A673 (cell line): ENCODE measurements at regions not wholly inside any gene's neighbourhood (a gene's known extent, or its start where the extent isn't known, plus 50 kb on each side); places are given as distances from the start of the nearest gene placed in this dataset.

Source experiments
- BruUV-seq: library from RNA; stranded (reverse); fragments of 400-500 nt; replicated peaks from 2 replicates; lab custom pipeline; 2021; lab: Mats Ljungman, UMichigan
- CTCF ChIA-PET: fragments of 300-600 bp; sonication (Branson Sonifier 250); formaldehyde crosslinking; loops from one replicate; lab custom pipeline; 2022; ENCODE audit warnings: antibody characterized with exemption; lab: Charles Lee
- POLR2A ChIA-PET: fragments of 300-600 bp; sonication (Branson Sonifier 250); formaldehyde crosslinking; loops from one replicate; lab custom pipeline; 2022; ENCODE audit warnings: antibody characterized with exemption; ENCODE audit not compliant: low non-redundant PET; lab: Charles Lee
- DNase-seq: peaks from one replicate; pipeline ENCODE4 v3.0.0-alpha.2; 2015; ENCODE audit warnings: low spot score
- H3K27ac ChIP-seq: fragments of 200-600 bp; sonication (generic); 2 replicates; pipeline ENCODE4 v1.5.1; 2016; ENCODE audit warnings: mixed run types, low read depth, mild to moderate bottlenecking, mixed read lengths, antibody characterized with exemption, low read length; ENCODE audit not compliant: poor library complexity, severe bottlenecking
- H3K27me3 ChIP-seq: fragments of 200-600 bp; sonication (generic); replicated peaks from 2 replicates; pipeline ENCODE4 v1.6.1; 2017; ENCODE audit warnings: mixed run types, low read depth, mild to moderate bottlenecking, mixed read lengths, antibody characterized with exemption, low read length; ENCODE audit not compliant: insufficient read depth, poor library complexity
- H3K36me3 ChIP-seq: fragments of 200-600 bp; sonication (generic); 2 replicates; pipeline ENCODE4 v1.6.1; 2016; ENCODE audit warnings: mixed run types, mild to moderate bottlenecking, mixed read lengths, antibody characterized with exemption, low read length; ENCODE audit not compliant: insufficient read depth, poor library complexity, severe bottlenecking
- H3K4me1 ChIP-seq: fragments of 200-600 bp; sonication (generic); 2 replicates; pipeline ENCODE4 v1.6.1; 2017; ENCODE audit warnings: mixed run types, mild to moderate bottlenecking, mixed read lengths, antibody characterized with exemption, low read length; ENCODE audit not compliant: insufficient read depth, poor library complexity, severe bottlenecking
- H3K4me3 ChIP-seq: fragments of 200-600 bp; sonication (generic); 2 replicates; pipeline ENCODE4 v1.5.1; 2016; ENCODE audit warnings: low read depth, mixed run types, mild to moderate bottlenecking, mixed read lengths, low read length; ENCODE audit not compliant: poor library complexity, severe bottlenecking
- H3K9me3 ChIP-seq: fragments of 200-600 bp; sonication (generic); 2 replicates; pipeline ENCODE4 v1.6.1; 2016; ENCODE audit warnings: mixed run types, low read depth, mild to moderate bottlenecking, mixed read lengths, antibody characterized with exemption, low read length; ENCODE audit not compliant: poor library complexity, severe bottlenecking
- EZH2 ChIP-seq: fragments of 200-600 bp; sonication (generic); IDR thresholded peaks from 2 replicates; pipeline ENCODE4 v1.6.1; 2017; ENCODE audit warnings: borderline replicate concordance, low read depth, mild to moderate bottlenecking, mixed read lengths, antibody characterized with exemption, low read length; ENCODE audit not compliant: poor library complexity, severe bottlenecking
- intact Hi-C: fragments of 100-400 bp; cut with micrococcal nuclease; formaldehyde crosslinking; loops from one replicate; pipeline ENCODE4 v1.10.0; 2022; ENCODE audit not compliant: unreplicated experiment
- TF ChIP-seq, protein P1 (sequence below): fragments of 300-800, 200-600 bp; sonication (generic); conservative IDR thresholded peaks from 2 replicates; pipeline ENCODE4 v1.5.1; 2017; ENCODE audit warnings: low read depth, mild to moderate bottlenecking, antibody characterized with exemption, low read length, moderate library complexity, mixed read lengths

DNA sequence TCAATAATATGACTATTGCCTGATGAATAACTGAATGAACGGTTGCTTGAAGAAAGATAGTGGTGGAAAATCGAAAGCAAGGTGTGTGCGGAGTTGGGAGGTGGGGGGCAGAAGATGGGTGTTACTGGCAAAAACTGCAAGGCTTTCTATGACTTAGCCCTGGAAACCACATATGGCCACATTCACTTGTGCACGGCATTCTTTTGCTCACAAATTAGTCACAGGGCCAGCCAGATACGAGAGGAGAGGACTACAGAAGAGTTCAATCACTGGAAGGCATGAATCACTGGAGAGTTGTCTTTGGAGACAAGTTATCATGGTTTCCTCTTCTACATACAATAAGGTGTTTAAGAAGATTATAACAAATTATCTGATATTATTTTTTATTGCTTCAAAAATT lies 626.5 kb upstream of the CPEB2 start:
- no peak overlapping the region for H3K27ac ChIP-seq
- H3K4me1 ChIP-seq = no peaks in the 10 kb centered on the region
- H3K36me3 ChIP-seq = no peaks in the 10 kb centered on the region
- BruUV-seq = no TSS peak
- H3K4me3 ChIP-seq = no peak overlapping the region
- H3K9me3 ChIP-seq = peaks cover 9% of the 10 kb centered on the region
- intact Hi-C loops = no loop called here
- DNase-seq = no peak
- ChIA-PET CTCF (no interaction called here), POLR2A (no interaction called here)
- no peak for TF ChIP-seq EZH2
- TF ChIP-seq, protein P1, sequence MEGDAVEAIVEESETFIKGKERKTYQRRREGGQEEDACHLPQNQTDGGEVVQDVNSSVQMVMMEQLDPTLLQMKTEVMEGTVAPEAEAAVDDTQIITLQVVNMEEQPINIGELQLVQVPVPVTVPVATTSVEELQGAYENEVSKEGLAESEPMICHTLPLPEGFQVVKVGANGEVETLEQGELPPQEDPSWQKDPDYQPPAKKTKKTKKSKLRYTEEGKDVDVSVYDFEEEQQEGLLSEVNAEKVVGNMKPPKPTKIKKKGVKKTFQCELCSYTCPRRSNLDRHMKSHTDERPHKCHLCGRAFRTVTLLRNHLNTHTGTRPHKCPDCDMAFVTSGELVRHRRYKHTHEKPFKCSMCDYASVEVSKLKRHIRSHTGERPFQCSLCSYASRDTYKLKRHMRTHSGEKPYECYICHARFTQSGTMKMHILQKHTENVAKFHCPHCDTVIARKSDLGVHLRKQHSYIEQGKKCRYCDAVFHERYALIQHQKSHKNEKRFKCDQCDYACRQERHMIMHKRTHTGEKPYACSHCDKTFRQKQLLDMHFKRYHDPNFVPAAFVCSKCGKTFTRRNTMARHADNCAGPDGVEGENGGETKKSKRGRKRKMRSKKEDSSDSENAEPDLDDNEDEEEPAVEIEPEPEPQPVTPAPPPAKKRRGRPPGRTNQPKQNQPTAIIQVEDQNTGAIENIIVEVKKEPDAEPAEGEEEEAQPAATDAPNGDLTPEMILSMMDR = no peak
- no peaks in the 10 kb centered on the region for H3K27me3 ChIP-seq

GRCh38 chr4:14379183-14379582 lies 623.1 kb upstream of the CPEB2 start:
- H3K4me3 ChIP-seq = no peak overlapping the region
- no peak overlapping the region for H3K27ac ChIP-seq
- H3K4me1 ChIP-seq = no peaks in the 10 kb centered on the region
- intact Hi-C loops = no loop called here
- peaks cover 9% of the 10 kb centered on the region for H3K9me3 ChIP-seq
- ChIA-PET POLR2A (no interaction called here), CTCF (no interaction called here)
- DNase-seq = no peak
- BruUV-seq = no TSS peak
- no peaks in the 10 kb centered on the region for H3K36me3 ChIP-seq
- TF ChIP-seq, protein P1 = no peak
- no peak for TF ChIP-seq EZH2
- no peaks in the 10 kb centered on the region for H3K27me3 ChIP-seq

GRCh38 chr4:14383652-14384051 lies 618.6 kb upstream of the CPEB2 start:
- no peak for TF ChIP-seq EZH2
- TF ChIP-seq, protein P1 = no peak
- POLR2A ChIA-PET = no interaction called here
- H3K27ac ChIP-seq = no peak overlapping the region
- H3K9me3 ChIP-seq = peaks cover 6% of the 10 kb centered on the region
- intact Hi-C loops = loop anchor here (10.0 kb wide), 1 partner anchor 729 kb away; no protein-coding TSS in a partner anchor
- H3K27me3 ChIP-seq = no peaks in the 10 kb centered on the region
- no TSS peak for BruUV-seq
- no peaks in the 10 kb centered on the region for H3K4me1 ChIP-seq
- CTCF ChIA-PET = no interaction called here
- H3K36me3 ChIP-seq = no peaks in the 10 kb centered on the region
- H3K4me3 ChIP-seq = no peak overlapping the region
- no peak for DNase-seq
